H1 (cell line): ENCODE measurements at regions not wholly inside any gene's neighbourhood (a gene's known extent, or its start where the extent isn't known, plus 50 kb on each side); places are given as distances from the start of the nearest gene placed in this dataset.

Experiments
- CTCF ChIA-PET: fragments of 300-600 bp; sonication (Branson Sonifier 250); formaldehyde crosslinking; loops from one replicate; lab custom pipeline; 2021; ENCODE audit not compliant: partially characterized antibody; lab: Charles Lee
- POLR2A ChIA-PET: fragments of 300-600 bp; sonication (Branson Sonifier 250); formaldehyde crosslinking; loops from one replicate; lab custom pipeline; 2021; ENCODE audit warnings: inconsistent platforms; ENCODE audit not compliant: partially characterized antibody; lab: Charles Lee
- DNase-seq, 2 experiments: peaks; one replicate each; pipeline versions ENCODE4 v3.0.0 to v3.0.0-alpha.2; 2010 to 2022; ENCODE audit warnings: low spot score in 2 of 2, low read depth in 1 of 2, mixed read lengths in 1 of 2
- FAIRE-seq: peaks from 2 replicates; lab custom pipeline; 2011; peaks lifted over from hg19 to GRCh38; lab: Jason Lieb, UNC
- H2AFZ ChIP-seq: 2 replicates; pipeline ENCODE4 v1.8.1; 2012; ENCODE audit warnings: low read length, inconsistent platforms
- H2AK5ac ChIP-seq: 2 replicates; pipeline ENCODE4 v1.6.1; 2013; ENCODE audit warnings: low read depth, low read length
- H2BK120ac ChIP-seq: replicated peaks from 2 replicates; pipeline ENCODE3; 2013; ENCODE audit warnings: low read depth, low read length, inconsistent platforms
- H2BK12ac ChIP-seq: 2 replicates; pipeline ENCODE4 v1.6.1; 2013; ENCODE audit warnings: low read depth, low read length
- H2BK15ac ChIP-seq: 2 replicates; pipeline ENCODE4 v1.6.1; 2013; ENCODE audit warnings: low read length
- H2BK20ac ChIP-seq: 2 replicates; pipeline ENCODE4 v1.6.1; 2013; ENCODE audit warnings: low read length
- H2BK5ac ChIP-seq: 2 replicates; pipeline ENCODE4 v1.6.1; 2013; ENCODE audit warnings: low read depth, low read length
- H3K14ac ChIP-seq: 2 replicates; pipeline ENCODE4 v1.6.1; 2013; ENCODE audit warnings: inconsistent platforms; ENCODE audit not compliant: insufficient read length
- H3K18ac ChIP-seq: 2 replicates; pipeline ENCODE4 v1.6.1; 2013; ENCODE audit warnings: low read length; ENCODE audit errors: extremely low read depth
- H3K23ac ChIP-seq: 2 replicates; pipeline ENCODE4 v1.6.1; 2013; ENCODE audit warnings: inconsistent platforms; ENCODE audit not compliant: insufficient read length
- H3K23me2 ChIP-seq: 2 replicates; pipeline ENCODE4 v1.6.1; 2013; ENCODE audit warnings: low read depth, low read length
- H3K27ac ChIP-seq: 2 replicates; pipeline ENCODE4 v1.6.1; 2011; ENCODE audit warnings: low read depth, low read length, inconsistent platforms
- H3K27me3 ChIP-seq, 4 experiments: replicated peaks in 1 of 4; 1 replicate in 1 of 4; 2 replicates in 3 of 4; pipeline versions ENCODE4 v1.6.1 to v1.8.1; 2011 to 2013; ENCODE audit warnings: low read length in 3 of 4, mild to moderate bottlenecking in 3 of 4, inconsistent platforms in 2 of 4, mixed read lengths in 2 of 4, moderate library complexity in 1 of 4; ENCODE audit not compliant: control insufficient read depth in 3 of 4, insufficient read depth in 3 of 4; ENCODE audit errors: extremely low read depth in 1 of 4
- H3K36me3 ChIP-seq, 4 experiments: 2 replicates each; pipeline versions ENCODE4 v1.6.1 to v1.8.1; 2011 to 2013; ENCODE audit warnings: mild to moderate bottlenecking in 4 of 4, low read length in 3 of 4, moderate library complexity in 2 of 4, control low read depth in 1 of 4, inconsistent platforms in 1 of 4; ENCODE audit not compliant: insufficient read depth in 4 of 4, control insufficient read depth in 2 of 4
- H3K4ac ChIP-seq: replicated peaks from 2 replicates; pipeline ENCODE3; 2013; ENCODE audit warnings: low read length, low read depth, mixed read lengths, inconsistent platforms; ENCODE audit not compliant: insufficient read length
- H3K4me1 ChIP-seq, 4 experiments: replicated peaks in 1 of 4; 1 replicate in 1 of 4; 2 replicates in 3 of 4; pipeline versions ENCODE4 v1.6.1 to v1.8.1; 2011 to 2013; ENCODE audit warnings: low read length in 3 of 4, inconsistent platforms in 2 of 4, mixed read lengths in 1 of 4; ENCODE audit not compliant: insufficient read depth in 4 of 4, control insufficient read depth in 3 of 4
- H3K4me2 ChIP-seq, 2 experiments: 2 replicates each; pipeline versions ENCODE4 v1.6.1 to v1.8.1; 2011 to 2013; ENCODE audit warnings: low read depth in 2 of 2, low read length in 2 of 2, control low read depth in 1 of 2, inconsistent platforms in 1 of 2, mild to moderate bottlenecking in 1 of 2; ENCODE audit not compliant: insufficient read depth in 1 of 2
- H3K4me3 ChIP-seq, 4 experiments: fragments of 200-600, 300-600 bp in 1 of 4; sonication (generic), shearing (Covaris generic), sonication (Bioruptor Twin) in 1 of 4; 2 replicates each; pipeline versions ENCODE4 v1.5.1 to v1.8.1; 2011 to 2016; ENCODE audit warnings: low read length in 4 of 4, low read depth in 3 of 4, control low read depth in 2 of 4, inconsistent platforms in 2 of 4, mild to moderate bottlenecking in 2 of 4, mixed read lengths in 1 of 4, moderate library complexity in 1 of 4; ENCODE audit not compliant: insufficient read depth in 2 of 4; ENCODE audit errors: extremely low read depth in 1 of 4
- H3K56ac ChIP-seq: replicated peaks from 2 replicates; pipeline ENCODE3; 2013; ENCODE audit warnings: low read depth, mild to moderate bottlenecking, mixed read lengths, low read length, inconsistent platforms; ENCODE audit not compliant: insufficient read length
- H3K79me1 ChIP-seq: 2 replicates; pipeline ENCODE4 v1.6.1; 2013; ENCODE audit warnings: low read depth, low read length, control low read depth
- H3K79me2 ChIP-seq, 2 experiments: 2 replicates each; pipeline versions ENCODE4 v1.6.1 to v1.8.1; 2012 to 2013; ENCODE audit warnings: low read length in 2 of 2, mild to moderate bottlenecking in 2 of 2, inconsistent platforms in 1 of 2; ENCODE audit not compliant: insufficient read depth in 2 of 2, control insufficient read depth in 1 of 2
- H3K9ac ChIP-seq, 4 experiments: replicated peaks in 1 of 4; 1 replicate in 1 of 4; 2 replicates in 3 of 4; pipeline versions ENCODE4 v1.6.1 to v1.8.1; 2011 to 2013; ENCODE audit warnings: low read depth in 3 of 4, low read length in 3 of 4, control low read depth in 2 of 4, mild to moderate bottlenecking in 2 of 4, moderate library complexity in 2 of 4, inconsistent platforms in 1 of 4; ENCODE audit errors: extremely low read depth in 1 of 4
- H3K9me3 ChIP-seq, 2 experiments: 2 replicates each; pipeline versions ENCODE4 v1.6.1 to v1.8.1; 2012 to 2013; ENCODE audit warnings: mild to moderate bottlenecking in 2 of 2, moderate library complexity in 2 of 2, control low read depth in 1 of 2, inconsistent platforms in 1 of 2, low read depth in 1 of 2, low read length in 1 of 2, mixed read lengths in 1 of 2; ENCODE audit not compliant: insufficient read depth in 2 of 2
- H4K20me1 ChIP-seq, 2 experiments: replicated peaks in 1 of 2; 2 replicates each; pipeline versions ENCODE3 to v1.8.1; 2011 to 2013; ENCODE audit warnings: inconsistent platforms in 2 of 2, low read length in 2 of 2, mild to moderate bottlenecking in 1 of 2; ENCODE audit not compliant: insufficient read depth in 2 of 2, control insufficient read depth in 1 of 2
- H4K5ac ChIP-seq: 2 replicates; pipeline ENCODE4 v1.6.1; 2013; ENCODE audit warnings: low read length, low read depth, mixed read lengths, inconsistent platforms; ENCODE audit not compliant: insufficient read length
- H4K8ac ChIP-seq: 2 replicates; pipeline ENCODE4 v1.8.0; 2013; ENCODE audit warnings: mild to moderate bottlenecking, moderate library complexity, low read length, inconsistent platforms; ENCODE audit not compliant: insufficient read depth; ENCODE audit errors: extremely low read depth
- H4K91ac ChIP-seq: replicated peaks from 2 replicates; pipeline ENCODE3; 2013; ENCODE audit warnings: low read length, mixed read lengths, inconsistent platforms; ENCODE audit not compliant: insufficient read length
- BACH1 ChIP-seq: IDR thresholded peaks from 2 replicates; pipeline ENCODE4 v1.6.1; 2012; ENCODE audit warnings: low read length, improper control_type of control experiment
- GTF2F1 ChIP-seq: IDR thresholded peaks from 2 replicates; pipeline ENCODE4 v1.6.1; 2012; ENCODE audit warnings: low read depth, low read length, improper control_type of control experiment, borderline replicate concordance

DNA sequence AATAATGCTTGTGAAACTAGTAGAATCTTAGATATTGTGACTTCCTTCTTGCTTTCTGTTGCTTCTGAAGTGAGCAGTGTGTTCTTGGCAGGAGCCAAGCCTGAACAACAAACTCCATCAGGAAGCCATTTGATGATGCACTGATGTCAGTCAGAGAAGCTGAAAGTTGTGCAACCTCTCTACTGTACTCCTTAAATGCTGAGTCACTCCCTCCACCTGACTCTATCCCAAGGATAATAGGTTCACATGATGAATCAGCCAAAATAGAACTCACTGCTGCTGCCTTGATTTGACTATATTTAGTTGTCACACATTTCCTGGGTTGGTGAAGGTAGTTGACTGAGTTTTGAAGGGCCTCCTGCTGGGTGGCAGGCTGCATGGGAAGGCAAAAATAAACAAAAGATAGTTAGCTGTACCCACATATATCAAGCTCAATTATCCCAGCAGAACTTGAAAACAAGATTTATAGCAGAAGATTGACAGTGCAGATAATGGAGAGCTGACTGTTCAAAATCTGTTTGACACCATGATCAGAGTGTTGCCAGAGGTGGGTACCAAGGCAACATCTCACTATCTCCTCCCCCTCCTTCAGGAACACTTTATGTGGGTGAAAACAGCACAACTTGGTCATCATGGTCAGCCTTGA is 328.4 kb upstream of the DPH6 start:
- POLR2A ChIA-PET: no interaction called here
- H4K20me1 ChIP-seq: no peaks in the 10 kb centered on the region
- H2BK20ac ChIP-seq: no peak overlapping the region
- H3K4me2 ChIP-seq: no peak overlapping the region
- no peak overlapping the region for H2BK15ac ChIP-seq
- H3K27me3 ChIP-seq: no peaks in the 10 kb centered on the region
- no peak overlapping the region for H4K8ac ChIP-seq
- H3K27ac ChIP-seq: no peak overlapping the region
- no peak overlapping the region for H2BK12ac ChIP-seq
- DNase-seq (no peak), FAIRE-seq (no peak)
- H3K9ac ChIP-seq: no peak overlapping the region
- H3K23me2 ChIP-seq: no peaks in the 10 kb centered on the region
- H4K91ac ChIP-seq: no peak overlapping the region
- H3K36me3 ChIP-seq: no peaks in the 10 kb centered on the region
- no peak overlapping the region for H2AFZ ChIP-seq
- no peak overlapping the region for H3K56ac ChIP-seq
- peaks cover 0 to 7% (median 2%) of the 10 kb centered on the region in 4 experiments; a peak in 2 of 7 replicates for H3K4me1 ChIP-seq
- no peak overlapping the region for H2BK5ac ChIP-seq
- no peak overlapping the region for H2BK120ac ChIP-seq
- H3K79me1 ChIP-seq: no peaks in the 10 kb centered on the region
- H3K14ac ChIP-seq: no peak overlapping the region
- H3K4me3 ChIP-seq: no peak overlapping the region
- no peak overlapping the region for H3K4ac ChIP-seq
- no peak overlapping the region for H2AK5ac ChIP-seq
- H3K79me2 ChIP-seq: no peaks in the 10 kb centered on the region
- no peak overlapping the region for H3K23ac ChIP-seq
- CTCF ChIA-PET: no interaction called here
- no peak for TF ChIP-seq GTF2F1
- TF ChIP-seq BACH1: peak; percentile 54; the same call in 1 of the 2 replicates
- H3K9me3 ChIP-seq: no peaks in the 10 kb centered on the region
- no peak overlapping the region for H4K5ac ChIP-seq
- H3K18ac ChIP-seq: no peak overlapping the region
